HG03045 (cell line): ENCODE measurements at regions not wholly inside any gene's neighbourhood (a gene's known extent, or its start where the extent isn't known, plus 50 kb on each side); places are given as distances from the start of the nearest gene placed in this dataset.

Source experiments
- ATAC-seq: cut with Tn5 transposase; IDR thresholded peaks from one replicate; pipeline ENCODE4 v1.9.1; 2021; ENCODE audit warnings: mild to moderate bottlenecking, moderate library complexity; ENCODE audit not compliant: unreplicated experiment

GRCh38 chr4:117783716-117784115 is 250.6 kb upstream of the NDST3 start:
- no peak for ATAC-seq

- no peak for ATAC-seq
These were observed 250.0 kb upstream of the NDST3 start for GRCh38 chr4:117784266-117784665.

- no peak for ATAC-seq
These were observed 247.7 kb upstream of the NDST3 start for GRCh38 chr4:117786566-117786965.

- no peak for ATAC-seq
These were observed 240.3 kb upstream of the NDST3 start for GRCh38 chr4:117793845-117794480.

- ATAC-seq: no peak
These were observed 237.6 kb upstream of the NDST3 start for GRCh38 chr4:117796677-117797076.

- no peak for ATAC-seq
These were observed 233.7 kb upstream of the NDST3 start for GRCh38 chr4:117800636-117801035.

GRCh38 chr4:117801756-117802155 is 232.5 kb upstream of the NDST3 start:
- no peak for ATAC-seq

- ATAC-seq: no peak
These were observed 222.6 kb upstream of the NDST3 start for GRCh38 chr4:117811731-117812130.

GRCh38 chr4:117814277-117815246 is 219.7 kb upstream of the NDST3 start:
- ATAC-seq: no peak

- no peak for ATAC-seq
These were observed 217.0 kb upstream of the NDST3 start for GRCh38 chr4:117817301-117817700.

GRCh38 chr4:117821834-117822233 is 212.5 kb upstream of the NDST3 start:
- no peak for ATAC-seq

- no peak for ATAC-seq
These were observed 210.9 kb upstream of the NDST3 start for GRCh38 chr4:117823388-117823787.

- no peak for ATAC-seq
These were observed 208.7 kb upstream of the NDST3 start for GRCh38 chr4:117825600-117825999.

GRCh38 chr4:117831060-117831683 is 203.1 kb upstream of the NDST3 start:
- ATAC-seq: no peak

- ATAC-seq: no peak
These were observed 198.7 kb upstream of the NDST3 start for GRCh38 chr4:117835566-117835965.

GRCh38 chr4:117844594-117844993 is 189.7 kb upstream of the NDST3 start:
- no peak for ATAC-seq

- ATAC-seq: no peak
These were observed 189.0 kb upstream of the NDST3 start for GRCh38 chr4:117845270-117845669.

GRCh38 chr4:117847849-117848248 is 186.4 kb upstream of the NDST3 start:
- ATAC-seq: no peak

- ATAC-seq: no peak
These were observed 166.1 kb upstream of the NDST3 start for GRCh38 chr4:117868201-117868600.

- no peak for ATAC-seq
These were observed 160.5 kb upstream of the NDST3 start for GRCh38 chr4:117873779-117874178.

GRCh38 chr4:117874216-117874615 is 160.1 kb upstream of the NDST3 start:
- no peak for ATAC-seq

GRCh38 chr4:117889978-117890377 is 144.3 kb upstream of the NDST3 start:
- no peak for ATAC-seq
